ENCODE measurements at regions not wholly inside any gene's neighbourhood (a gene's known extent, or its start where the extent isn't known, plus 50 kb on each side); places are given as distances from the start of the nearest gene placed in this dataset.

DNA sequence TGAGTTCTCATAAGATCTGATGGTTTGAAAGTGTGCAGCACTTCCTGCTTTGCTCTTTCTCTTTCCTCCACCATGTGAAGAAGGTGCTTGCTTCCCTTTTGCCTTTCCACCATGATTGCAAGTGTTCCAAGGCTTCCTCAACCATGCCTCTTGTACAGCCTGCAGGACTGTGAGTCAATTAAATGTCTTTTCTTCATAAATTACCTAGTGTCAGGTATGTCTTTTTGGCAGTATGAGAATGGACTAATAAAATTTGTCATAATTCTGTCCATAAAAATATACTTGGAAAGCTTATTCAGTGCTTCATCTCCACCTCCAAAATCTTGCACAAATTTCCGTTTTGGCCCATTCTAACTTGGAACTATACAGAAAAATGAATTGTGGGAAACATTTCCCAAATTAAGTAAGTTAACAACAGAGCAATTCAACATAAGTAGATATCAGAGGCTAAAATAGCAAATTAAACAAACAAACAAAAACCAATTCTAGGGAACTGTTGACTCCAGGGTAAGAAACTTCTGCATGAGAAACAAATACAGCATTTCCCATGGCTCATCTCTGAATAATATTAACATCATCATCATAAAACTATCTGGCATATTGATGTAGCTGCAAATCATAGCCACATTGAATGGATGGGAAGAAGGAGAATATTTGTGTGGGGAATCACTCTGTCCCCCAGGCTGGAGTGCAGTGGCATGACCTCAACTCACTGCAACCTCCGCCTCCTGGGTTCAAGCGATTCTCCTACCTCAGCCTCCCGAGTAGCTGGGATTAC, 459.5 kb upstream of the FAR2 start:
- no peak overlapping the region for H2BK5ac ChIP-seq (ENCODE audit: insufficient read length, low read length)
- H4K91ac ChIP-seq (ENCODE audit: insufficient read length, low read depth, low read length) = no peak overlapping the region
- H3K56ac ChIP-seq (ENCODE audit: insufficient read length, low read depth, low read length) = no peak overlapping the region
- H3K4ac ChIP-seq (ENCODE audit: low read depth, low read length) = no peak overlapping the region
- Mint-ChIP-seq H3K36me3 (ENCODE audit: insufficient read depth in 1 of 3, low read depth in 3 of 3) (peaks cover 0 to 6% (median 0%) of the 10 kb centered on the region in 3 experiments; a peak in 1 of 7 replicates), H3K9me3 (no peaks in the 10 kb centered on the region; a peak in 1 of 5 replicates), H3K27me3 (ENCODE audit: low read depth) (no peaks in the 10 kb centered on the region), H3K27ac (no peak overlapping the region), H3K4me3 (no peak overlapping the region), H3K4me1 (peaks cover 0 to under 1% of the 10 kb centered on the region in 2 experiments; a peak in 2 of 4 replicates)
- H4K20me1 ChIP-seq (ENCODE audit: control insufficient read depth, insufficient read depth, insufficient read length) = no peaks in the 10 kb centered on the region
- no peak overlapping the region for H3K14ac ChIP-seq (ENCODE audit: insufficient read depth, low read length)
- no peak overlapping the region for H2BK20ac ChIP-seq (ENCODE audit: low read depth, low read length, poor library complexity, severe bottlenecking)
- no peak overlapping the region for H2BK15ac ChIP-seq (ENCODE audit: low read depth, low read length)
- no peak overlapping the region for H3K9ac ChIP-seq (ENCODE audit: extremely low read depth, insufficient read length, low read length)
- H4K8ac ChIP-seq (replicated peaks; ENCODE audit: insufficient read length, low read depth, low read length) = no peak overlapping the region
- H3K4me1 ChIP-seq (ENCODE audit: insufficient read depth, low read length) = peaks cover 5% of the 10 kb centered on the region; the same call in 1 of the 2 replicates
- H3K79me1 ChIP-seq (ENCODE audit: insufficient read depth, low read depth, low read length, poor library complexity, severe bottlenecking) = no peaks in the 10 kb centered on the region
- WGBS (ENCODE audit: extremely low coverage, insufficient read length, low lambda C conversion rate) = no CpG with 5 or more reads among the region's 4 CpGs
- H3K27me3 ChIP-seq (ENCODE audit: insufficient read depth, low read length) = no peaks in the 10 kb centered on the region
- H3K27ac ChIP-seq (ENCODE audit: insufficient read length, low read depth, low read length) = no peak overlapping the region
- H2AK5ac ChIP-seq (ENCODE audit: insufficient read length, low read length) = no peak overlapping the region
- H2BK120ac ChIP-seq (ENCODE audit: low read depth, low read length, poor library complexity, severe bottlenecking) = no peak overlapping the region
- no peak overlapping the region for H3K4me2 ChIP-seq (ENCODE audit: insufficient read depth, insufficient read length, low read length)
- H3K79me2 ChIP-seq (ENCODE audit: insufficient read depth, low read length) = no peaks in the 10 kb centered on the region
- H3K18ac ChIP-seq (ENCODE audit: insufficient read length, low read depth, low read length) = no peak overlapping the region
- H3K9me3 ChIP-seq (ENCODE audit: control insufficient read depth, low read depth, low read length) = no peaks in the 10 kb centered on the region
- H3K23ac ChIP-seq (ENCODE audit: insufficient read length, low read depth, low read length) = no peak overlapping the region
- no peaks in the 10 kb centered on the region for H3K23me2 ChIP-seq (ENCODE audit: insufficient read length, low read depth, low read length, poor library complexity, severe bottlenecking)
- TF ChIP-seq, protein P1, sequence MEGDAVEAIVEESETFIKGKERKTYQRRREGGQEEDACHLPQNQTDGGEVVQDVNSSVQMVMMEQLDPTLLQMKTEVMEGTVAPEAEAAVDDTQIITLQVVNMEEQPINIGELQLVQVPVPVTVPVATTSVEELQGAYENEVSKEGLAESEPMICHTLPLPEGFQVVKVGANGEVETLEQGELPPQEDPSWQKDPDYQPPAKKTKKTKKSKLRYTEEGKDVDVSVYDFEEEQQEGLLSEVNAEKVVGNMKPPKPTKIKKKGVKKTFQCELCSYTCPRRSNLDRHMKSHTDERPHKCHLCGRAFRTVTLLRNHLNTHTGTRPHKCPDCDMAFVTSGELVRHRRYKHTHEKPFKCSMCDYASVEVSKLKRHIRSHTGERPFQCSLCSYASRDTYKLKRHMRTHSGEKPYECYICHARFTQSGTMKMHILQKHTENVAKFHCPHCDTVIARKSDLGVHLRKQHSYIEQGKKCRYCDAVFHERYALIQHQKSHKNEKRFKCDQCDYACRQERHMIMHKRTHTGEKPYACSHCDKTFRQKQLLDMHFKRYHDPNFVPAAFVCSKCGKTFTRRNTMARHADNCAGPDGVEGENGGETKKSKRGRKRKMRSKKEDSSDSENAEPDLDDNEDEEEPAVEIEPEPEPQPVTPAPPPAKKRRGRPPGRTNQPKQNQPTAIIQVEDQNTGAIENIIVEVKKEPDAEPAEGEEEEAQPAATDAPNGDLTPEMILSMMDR (conservative IDR thresholded peaks at IDR 0.05) = no peak
- no peak overlapping the region for H2BK12ac ChIP-seq (ENCODE audit: insufficient read length, low read depth, low read length)
- DNase-seq = no peak
- H3T11ph ChIP-seq (ENCODE audit: low read length) = no peak overlapping the region
- no peak overlapping the region for H4K5ac ChIP-seq (ENCODE audit: insufficient read length, low read depth, low read length)
- H2AFZ ChIP-seq (ENCODE audit: low read length) = no peak overlapping the region

Measured in H9 (cell line).